GM21619 (cell line): ENCODE measurements at regions not wholly inside any gene's neighbourhood (a gene's known extent, or its start where the extent isn't known, plus 50 kb on each side); places are given as distances from the start of the nearest gene placed in this dataset.
"Not testable (repeated sequence)": the region's sequence is repeated elsewhere in the genome, so short reads cannot be mapped to it uniquely, and the experiment has no call there.

Experiments
- ATAC-seq: cut with Tn5 transposase; IDR thresholded peaks from one replicate; pipeline ENCODE4 v1.9.1; 2021; ENCODE audit not compliant: unreplicated experiment

- peak; percentile 28 for ATAC-seq
These were observed 110.7 kb upstream of the PHACTR1 start for GRCh38 chr6:12605888-12606345.

GRCh38 chr6:12606616-12607015, 110.0 kb upstream of the PHACTR1 start:
- ATAC-seq: no peak

- ATAC-seq: peak; percentile 70
These were observed 108.3 kb upstream of the PHACTR1 start for GRCh38 chr6:12608016-12608860.

GRCh38 chr6:12608874-12609273, 107.7 kb upstream of the PHACTR1 start:
- ATAC-seq: peak; percentile 9

GRCh38 chr6:12609751-12610150, 106.8 kb upstream of the PHACTR1 start:
- ATAC-seq: no peak

DNA sequence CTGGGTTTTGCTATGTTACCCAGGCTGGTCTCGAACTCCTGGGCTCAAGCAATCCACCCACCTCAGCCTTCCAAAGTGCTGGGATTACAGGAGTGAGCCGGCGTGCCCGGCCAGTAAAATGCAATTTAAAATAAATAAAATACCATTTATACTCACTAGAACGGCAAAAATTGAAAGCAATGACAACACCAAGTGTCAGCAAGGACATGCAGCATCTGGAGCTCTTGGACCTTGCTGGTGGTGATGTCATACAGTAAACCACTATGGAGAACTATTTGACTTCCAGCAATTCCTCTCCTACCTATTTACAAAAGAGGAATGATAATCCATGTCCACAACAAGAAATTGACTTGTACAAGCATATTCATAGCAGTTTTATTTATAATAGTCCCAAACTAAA, 105.7 kb upstream of the PHACTR1 start:
- no peak for ATAC-seq

GRCh38 chr6:12613811-12614210, 102.8 kb upstream of the PHACTR1 start:
- ATAC-seq: no peak

DNA sequence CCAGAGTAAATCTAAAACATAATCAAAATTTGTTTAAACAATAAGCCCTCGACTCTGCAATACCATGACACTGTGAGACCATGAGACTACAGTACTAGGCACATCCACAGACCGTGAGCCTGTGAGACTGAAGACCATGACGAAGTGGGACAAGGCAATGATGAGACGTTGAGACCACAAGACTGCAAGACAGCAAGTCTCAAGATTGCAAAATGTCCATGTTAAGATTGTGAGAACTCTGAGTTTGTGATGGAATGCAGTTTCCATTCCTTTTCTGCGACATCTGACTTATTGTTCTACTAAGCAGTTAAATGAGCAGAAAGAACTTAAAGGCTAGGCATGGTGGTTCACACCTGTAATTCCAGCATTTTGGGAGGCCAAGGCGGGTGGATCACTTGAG, 102.1 kb upstream of the PHACTR1 start:
- ATAC-seq: no peak

- no peak for ATAC-seq
These were observed 98.3 kb upstream of the PHACTR1 start for GRCh38 chr6:12618296-12618695.

DNA sequence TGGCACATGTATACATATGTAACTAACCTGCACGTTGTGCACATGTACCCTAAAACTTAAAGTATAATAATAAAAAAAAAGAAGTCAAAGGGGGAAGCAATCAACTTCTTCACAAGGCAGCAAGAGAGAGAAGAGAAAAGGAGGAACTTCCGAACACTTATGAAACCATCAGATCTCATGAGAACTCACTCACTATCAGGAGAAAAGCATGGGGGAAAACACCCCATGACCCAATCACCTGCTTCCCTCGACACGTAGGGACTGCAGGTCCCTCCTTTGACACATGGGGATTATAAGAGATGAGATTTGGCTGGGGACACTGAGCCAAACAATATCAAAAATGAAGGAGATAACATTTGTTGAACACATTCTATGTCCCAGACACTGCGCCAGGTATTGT, 94.8 kb upstream of the PHACTR1 start:
- ATAC-seq: no peak

DNA sequence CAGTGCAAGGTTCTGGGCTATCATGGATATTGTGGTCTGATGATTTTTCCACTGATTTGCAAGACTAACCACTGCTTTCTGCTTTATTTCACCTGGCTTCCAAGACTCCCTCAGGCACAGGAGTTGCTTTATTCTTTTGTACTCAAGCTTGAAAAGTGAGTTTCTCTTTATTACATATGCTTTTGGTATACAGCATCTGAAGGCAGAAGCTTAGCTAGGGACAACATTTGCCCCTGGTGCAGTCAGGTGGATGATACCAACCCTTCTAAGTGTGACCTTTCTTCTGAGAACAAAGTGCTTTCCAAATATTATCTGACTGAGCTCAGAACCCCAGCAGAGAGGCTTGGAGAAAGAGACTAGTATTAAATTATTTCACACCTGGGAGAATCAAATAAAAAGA, 94.0 kb upstream of the PHACTR1 start:
- ATAC-seq: no peak

GRCh38 chr6:12624142-12624837, 92.3 kb upstream of the PHACTR1 start:
- ATAC-seq: no peak

- ATAC-seq: no peak
These were observed 89.5 kb upstream of the PHACTR1 start for GRCh38 chr6:12627053-12627452.

DNA sequence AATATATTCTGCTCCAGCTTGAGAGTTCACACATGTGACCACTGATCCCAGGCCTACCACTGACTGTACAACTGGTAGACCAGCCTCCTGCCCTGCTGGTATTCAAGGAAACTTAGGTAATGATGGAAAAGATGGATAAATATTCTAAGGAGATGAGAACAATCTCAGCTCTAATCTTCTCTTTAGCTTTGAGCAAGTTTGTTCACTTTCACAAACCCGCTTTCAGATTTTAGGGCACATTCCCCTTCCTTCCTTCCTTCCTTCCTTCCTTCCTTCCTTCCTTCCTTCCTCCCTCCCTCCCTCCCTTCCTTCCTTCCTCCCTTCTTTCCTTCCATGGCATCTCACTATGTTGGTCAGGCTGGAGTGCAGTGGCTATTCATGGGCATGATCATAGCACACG, 88.2 kb upstream of the PHACTR1 start:
- no peak for ATAC-seq

- ATAC-seq: not testable (repeated sequence)
These were observed 82.8 kb upstream of the PHACTR1 start for GRCh38 chr6:12633746-12634145.

DNA sequence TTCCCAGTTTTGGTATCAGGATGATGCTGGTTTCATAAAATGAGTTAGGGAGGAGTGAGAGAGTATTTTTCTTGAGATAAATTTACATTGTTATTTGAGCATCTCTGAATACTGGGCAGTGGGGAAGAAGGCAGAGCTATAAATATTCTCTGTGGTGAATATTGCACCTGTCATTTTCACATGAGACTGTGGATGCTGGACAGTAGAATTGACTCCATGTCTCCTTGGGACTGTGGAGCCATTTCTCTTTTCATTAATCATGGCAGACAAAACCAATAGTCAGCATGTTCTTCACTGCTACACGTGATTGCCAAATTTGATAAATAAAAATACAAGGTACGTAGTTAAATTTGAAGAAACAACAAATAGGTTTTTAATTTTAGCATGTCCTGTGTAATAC, 81.2 kb upstream of the PHACTR1 start:
- no peak for ATAC-seq

- ATAC-seq: no peak
These were observed 80.8 kb upstream of the PHACTR1 start for GRCh38 chr6:12635813-12636212.

DNA sequence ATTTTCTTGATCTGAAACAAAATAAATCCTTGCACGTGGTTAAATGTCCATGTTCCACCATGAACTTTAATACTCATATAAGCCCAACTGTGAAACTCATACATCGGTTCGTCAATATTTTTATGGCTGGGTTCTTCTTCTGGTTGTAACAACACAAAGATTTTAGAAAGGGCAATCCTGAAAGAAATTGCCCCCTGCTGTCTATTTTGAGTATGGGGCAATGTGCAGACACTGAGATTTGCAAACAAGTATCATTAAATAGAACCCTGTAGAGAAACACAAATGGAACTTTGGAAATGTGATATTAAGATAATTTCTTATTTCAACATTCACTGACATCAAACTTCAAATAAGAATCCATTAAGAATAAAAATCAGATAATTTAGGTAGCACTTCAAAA, 80.2 kb upstream of the PHACTR1 start:
- ATAC-seq: no peak

- no peak for ATAC-seq
These were observed 78.5 kb upstream of the PHACTR1 start for GRCh38 chr6:12637960-12638641.

DNA sequence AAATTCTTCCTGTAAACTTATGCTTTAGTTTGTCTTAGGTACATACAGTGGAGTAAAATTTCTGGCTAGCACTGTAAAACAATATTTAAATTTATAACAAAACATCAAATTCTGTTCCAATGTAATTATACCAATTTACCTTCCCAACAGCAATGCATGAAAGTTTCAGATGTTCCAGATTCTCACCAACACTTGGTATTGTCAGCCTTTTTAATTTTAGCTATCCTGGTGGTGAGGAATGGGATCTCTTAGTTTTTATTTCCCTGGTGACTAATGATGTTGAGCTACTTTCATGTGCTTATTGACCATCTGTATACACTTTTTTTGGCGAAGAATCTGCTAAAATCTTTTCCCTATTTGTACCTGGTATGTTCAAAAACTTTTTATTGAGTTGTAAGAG, 76.1 kb upstream of the PHACTR1 start:
- no peak for ATAC-seq

- not testable (repeated sequence) for ATAC-seq
These were observed 74.8 kb upstream of the PHACTR1 start for GRCh38 chr6:12641785-12642184.

DNA sequence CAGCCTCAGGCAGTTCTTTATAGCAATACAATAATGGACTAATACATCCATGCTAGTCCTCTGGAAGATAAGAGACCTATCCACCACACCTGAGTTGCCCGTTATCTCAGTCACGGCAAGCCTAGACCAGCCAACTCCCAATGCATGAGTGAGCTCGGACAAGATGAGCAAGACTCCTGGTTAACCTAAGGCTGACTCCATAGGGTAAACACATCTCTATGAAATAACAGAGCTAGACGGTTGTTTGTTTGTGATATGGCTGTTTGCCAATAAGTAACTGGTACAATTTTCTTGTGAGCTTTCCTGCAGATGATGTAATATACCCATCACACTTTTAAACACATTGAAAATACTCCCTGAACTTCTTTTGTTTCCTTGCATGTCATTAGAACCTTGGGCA, 70.6 kb upstream of the PHACTR1 start:
- no peak for ATAC-seq
